RCC 7860 (cell line): ENCODE measurements at regions not wholly inside any gene's neighbourhood (a gene's known extent, or its start where the extent isn't known, plus 50 kb on each side); places are given as distances from the start of the nearest gene placed in this dataset.

Experiments
- DNase-seq: peaks from one replicate; pipeline ENCODE4 v3.0.0-alpha.2; 2015; ENCODE audit warnings: low spot score
- FAIRE-seq: peaks from 2 replicates; lab custom pipeline; 2012; peaks lifted over from hg19 to GRCh38; lab: Jason Lieb, UNC

DNA sequence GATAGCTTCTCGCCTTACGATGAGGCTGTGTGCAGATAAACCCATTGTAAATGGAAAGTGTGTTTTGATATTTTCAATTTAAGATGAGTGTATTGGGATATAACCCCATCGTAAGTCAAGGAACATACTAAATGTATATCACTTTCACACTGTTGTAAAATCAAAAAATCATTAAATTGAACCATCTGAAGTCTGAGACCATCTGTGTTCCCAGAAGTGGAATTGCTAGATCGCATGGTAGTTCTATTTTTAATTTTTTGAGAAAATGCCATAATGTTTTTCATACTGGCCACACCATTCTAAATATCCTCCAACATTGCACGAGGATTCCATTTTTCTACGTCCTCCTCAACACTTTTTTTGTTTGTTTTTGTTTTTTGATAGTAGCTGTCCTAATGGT lies 209.1 kb upstream of the MTPN start:
- no peak for FAIRE-seq
- DNase-seq = no peak

GRCh38 chr7:136184719-136185118 lies 207.6 kb upstream of the MTPN start:
- FAIRE-seq (no peak), DNase-seq (no peak)

DNA sequence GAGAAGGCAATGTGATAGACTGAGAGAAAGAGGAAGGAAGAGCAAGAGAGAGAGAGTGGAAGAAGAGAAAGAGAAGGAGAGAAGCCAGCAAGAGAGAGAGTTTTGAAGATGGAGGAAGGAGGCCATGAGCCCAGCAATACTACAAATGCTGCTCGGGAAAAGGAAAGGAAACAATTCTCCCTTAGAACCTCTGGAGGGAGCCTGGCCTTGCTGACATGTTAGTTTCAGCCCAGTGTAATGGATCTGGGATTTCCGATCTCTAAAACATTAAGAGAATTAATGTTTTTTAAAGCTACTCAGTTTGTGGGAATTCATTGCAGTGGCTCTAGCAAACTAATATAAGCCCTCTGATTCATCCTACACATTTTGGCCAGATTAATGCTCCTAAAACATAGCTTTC lies 206.8 kb upstream of the MTPN start:
- DNase-seq (no peak), FAIRE-seq (no peak)

GRCh38 chr7:136180984-136181383 lies 203.8 kb upstream of the MTPN start:
- no peak for FAIRE-seq

DNA sequence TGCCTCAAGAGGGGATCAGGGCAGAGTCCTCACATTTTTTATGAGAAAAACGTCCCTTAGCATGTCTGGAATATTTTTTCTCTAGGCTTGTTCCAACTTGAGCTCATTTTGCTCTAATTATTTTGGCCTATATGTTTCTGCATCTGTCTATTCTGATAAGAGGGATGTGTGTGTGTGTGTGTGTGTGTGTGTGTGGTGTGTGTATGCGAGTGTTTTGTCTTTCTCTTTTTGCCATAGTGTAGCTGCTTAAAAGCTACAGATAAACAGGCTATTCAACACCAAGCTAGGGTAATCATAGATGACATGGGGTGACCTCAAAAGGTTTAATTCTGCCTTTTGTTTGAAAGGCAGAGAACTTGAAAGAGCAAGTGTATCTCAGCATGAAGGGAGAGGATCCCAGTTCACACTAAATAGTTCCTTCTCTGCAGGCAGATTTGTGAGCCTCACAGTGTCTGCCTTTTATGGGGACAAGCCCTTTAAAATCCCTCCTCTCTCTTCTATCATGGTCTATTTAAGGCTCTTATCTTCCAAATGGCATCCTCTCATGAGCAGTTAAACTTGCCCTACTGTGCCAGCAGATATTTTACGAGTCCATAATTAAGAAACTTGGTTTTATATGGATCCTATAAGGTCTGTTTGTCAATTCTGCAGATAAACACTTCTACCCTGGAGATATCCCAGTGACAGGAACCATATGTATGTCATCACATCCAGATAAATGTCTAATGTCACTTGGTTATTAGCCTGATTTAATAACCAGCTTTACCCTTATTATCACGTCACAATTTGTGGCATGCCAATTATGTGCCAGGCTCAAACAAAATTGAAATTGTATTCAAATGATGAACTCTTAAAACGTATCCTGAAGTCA lies 202.9 kb upstream of the MTPN start:
- FAIRE-seq (no peak), DNase-seq (no peak)

More at GRCh38 chr7:136180984-136181383, 203.8 kb upstream of the MTPN start:
- no peak for DNase-seq

DNA sequence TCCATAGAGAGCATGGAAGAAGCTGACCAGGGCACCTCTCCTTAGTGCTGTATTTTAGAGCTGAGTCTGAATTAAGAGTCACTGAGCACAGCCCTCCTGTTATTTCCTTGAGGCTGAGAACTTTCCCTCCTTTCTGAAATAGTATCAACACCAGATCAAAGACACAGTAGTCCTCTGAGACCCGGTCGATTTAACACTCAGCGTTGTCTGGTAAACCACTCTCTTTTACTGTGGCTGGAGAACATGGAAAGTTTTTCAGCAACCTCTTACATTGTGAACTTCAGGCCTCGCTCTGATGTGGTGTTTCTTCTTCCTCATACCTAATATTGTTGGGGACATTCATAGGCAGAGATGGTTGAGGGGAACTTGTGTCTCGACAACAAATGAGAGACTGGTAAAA lies 202.0 kb upstream of the MTPN start:
- FAIRE-seq (no peak), DNase-seq (no peak)

DNA sequence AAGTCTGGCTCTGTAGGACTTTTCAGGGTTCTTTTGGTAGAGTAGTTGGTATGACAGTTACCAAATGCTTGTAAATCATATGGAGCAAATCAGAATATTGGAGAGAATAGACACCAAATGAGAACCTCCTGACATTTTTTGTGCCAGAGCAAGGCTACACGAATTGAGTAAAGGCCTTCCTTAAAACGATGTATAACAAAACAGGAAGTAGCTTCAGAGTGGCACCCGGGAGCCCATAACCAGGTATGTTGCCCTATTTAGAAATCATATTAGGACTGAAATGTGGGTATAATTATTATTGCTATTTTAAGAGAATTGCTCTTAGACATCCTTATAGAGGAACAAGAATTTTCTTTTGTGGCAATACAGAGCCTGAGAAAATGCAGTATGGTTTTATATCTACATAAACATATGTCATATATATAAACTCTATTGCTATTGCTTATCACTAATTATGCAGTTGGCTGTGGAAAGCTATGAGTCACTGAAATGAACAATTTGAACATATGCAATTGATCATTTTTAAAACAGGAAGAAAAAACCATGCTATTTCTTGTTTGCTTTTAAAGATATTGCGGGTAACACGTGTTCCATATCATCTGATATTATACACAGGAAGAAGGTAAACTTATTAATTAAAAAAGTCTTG lies 197.4 kb upstream of the MTPN start:
- FAIRE-seq = no peak

DNA sequence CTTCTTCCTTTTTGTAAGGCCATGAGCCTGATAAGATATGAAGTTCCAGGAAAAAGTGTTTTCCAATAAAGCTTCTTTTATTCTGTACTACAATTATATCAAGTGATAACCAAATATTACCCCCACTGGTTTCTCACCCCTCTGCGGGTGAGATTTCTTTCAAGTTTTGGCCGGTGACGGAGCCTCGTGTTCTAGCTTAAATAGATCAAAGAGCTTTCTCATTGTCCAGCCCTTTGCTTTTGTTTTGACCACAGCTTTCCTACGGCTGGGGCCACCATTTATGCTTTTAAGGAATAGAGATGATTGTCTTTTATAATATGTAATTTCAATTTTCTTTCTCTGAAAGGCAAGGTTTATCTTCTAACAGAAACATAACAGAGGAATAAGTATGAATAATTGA lies 196.7 kb upstream of the MTPN start:
- no peak for FAIRE-seq
- no peak for DNase-seq

More for the DNA sequence above, 197.4 kb upstream of the MTPN start:
- no peak for DNase-seq

- FAIRE-seq (no peak), DNase-seq (no peak)
Observed at GRCh38 chr7:136171233-136171632, 194.1 kb upstream of the MTPN start.

DNA sequence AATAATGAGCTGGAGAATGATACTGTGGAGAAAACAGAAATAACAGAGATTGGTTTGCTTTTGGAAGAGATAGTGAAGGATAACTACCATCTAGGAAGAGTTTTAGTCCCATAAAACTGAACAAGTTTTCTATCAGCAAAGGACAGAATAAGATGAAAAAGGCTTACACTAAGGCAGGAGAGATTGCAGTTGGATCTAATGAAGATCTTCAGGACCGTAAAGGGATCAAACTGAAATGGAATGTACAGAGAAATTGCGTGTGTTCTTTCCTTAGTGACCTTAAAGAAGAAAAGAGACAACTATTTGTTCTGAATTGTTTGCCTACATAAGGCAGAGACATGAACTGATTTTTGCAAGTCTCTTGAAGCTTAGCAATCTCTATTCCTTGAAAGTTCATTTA lies 191.7 kb upstream of the MTPN start:
- FAIRE-seq (no peak), DNase-seq (no peak)

DNA sequence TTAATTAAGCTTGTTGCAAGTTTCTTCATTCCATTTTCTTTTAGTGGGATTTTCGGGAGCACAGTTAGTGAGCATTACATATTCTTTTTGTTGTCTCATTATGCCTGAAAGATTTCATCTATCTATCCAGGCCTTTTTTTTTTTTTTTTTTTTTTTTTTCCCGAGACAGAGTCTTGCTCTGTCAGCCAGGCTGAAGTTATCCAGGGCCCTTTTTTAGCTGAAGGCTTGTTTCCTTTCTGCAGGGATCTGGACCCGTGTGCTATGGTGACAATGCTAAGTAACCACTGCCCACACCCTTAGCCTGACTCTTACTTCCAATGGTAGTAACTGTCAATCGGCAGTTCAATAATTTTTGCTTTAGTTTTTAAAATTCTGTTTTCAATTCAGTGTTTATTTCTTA lies 190.8 kb upstream of the MTPN start:
- FAIRE-seq (no peak), DNase-seq (no peak)

GRCh38 chr7:136166521-136166920 lies 189.4 kb upstream of the MTPN start:
- DNase-seq (no peak), FAIRE-seq (no peak)

DNA sequence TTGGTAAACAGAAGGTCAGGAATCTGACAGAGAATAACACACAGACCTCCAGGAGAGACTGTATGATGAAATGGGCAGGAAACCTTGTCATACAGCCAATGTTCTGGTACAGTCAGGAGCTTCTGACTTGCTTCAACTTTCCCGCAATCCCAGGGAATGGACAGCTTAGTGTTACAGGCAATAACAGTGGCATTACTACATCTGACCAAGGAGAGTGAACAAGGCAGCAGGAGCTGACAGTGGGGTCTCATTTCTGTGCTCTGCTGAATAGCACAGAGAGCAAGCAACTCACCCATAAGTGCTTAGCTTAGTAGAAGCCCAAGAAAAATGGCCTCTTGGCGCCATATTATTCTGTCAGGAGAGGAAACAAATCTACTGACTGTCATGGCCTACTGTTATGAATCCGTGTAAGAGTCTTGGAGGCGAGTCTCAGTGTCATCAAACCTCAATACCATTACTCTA lies 186.2 kb upstream of the MTPN start:
- FAIRE-seq (no peak), DNase-seq (no peak)

GRCh38 chr7:136150311-136150710 lies 173.2 kb upstream of the MTPN start:
- DNase-seq (no peak), FAIRE-seq (no peak)

DNA sequence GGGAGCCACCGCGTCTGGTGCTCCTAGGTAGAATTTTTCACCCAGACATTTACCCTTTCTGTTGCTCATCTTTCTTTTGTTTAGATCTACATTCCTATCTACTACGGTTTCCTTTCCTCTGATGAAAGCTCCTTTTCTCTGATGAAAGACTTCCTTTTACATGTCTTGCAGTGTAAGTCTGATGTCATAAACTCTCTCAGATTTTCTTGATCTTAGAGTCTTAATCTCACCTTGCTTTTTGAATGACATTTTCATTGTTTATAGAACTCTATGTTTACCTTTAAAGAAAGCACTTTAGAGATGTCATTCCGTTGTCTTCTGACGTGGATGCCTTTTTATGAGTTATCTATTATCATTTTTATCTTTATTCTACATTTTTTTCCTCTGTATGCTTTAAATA lies 171.8 kb upstream of the MTPN start:
- FAIRE-seq (no peak), DNase-seq (no peak)

- FAIRE-seq (no peak), DNase-seq (no peak)
Observed at GRCh38 chr7:136146925-136147324, 169.8 kb upstream of the MTPN start.

GRCh38 chr7:136144182-136144581 lies 167.0 kb upstream of the MTPN start:
- DNase-seq (no peak), FAIRE-seq (no peak)

DNA sequence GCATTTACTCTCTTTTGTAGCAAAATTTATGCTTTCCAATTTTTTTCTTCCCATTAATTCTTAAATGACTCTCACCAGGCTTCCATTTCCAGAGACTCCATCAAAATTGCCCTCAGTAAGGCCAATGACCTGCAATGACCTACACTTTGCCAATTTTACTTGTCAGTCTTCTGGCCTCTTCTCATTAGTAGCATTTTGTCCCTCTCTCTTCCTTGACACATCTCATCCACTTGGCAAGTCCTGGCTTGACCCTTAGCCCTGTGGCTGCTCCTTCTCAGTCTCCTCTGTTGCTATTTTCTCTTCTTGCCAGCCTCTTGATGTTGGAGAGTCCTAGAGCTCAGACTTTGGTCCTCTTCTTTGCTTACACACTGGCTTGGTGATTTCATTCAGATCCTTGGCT lies 166.1 kb upstream of the MTPN start:
- no peak for DNase-seq
- no peak for FAIRE-seq

- FAIRE-seq = no peak
Observed at GRCh38 chr7:136142583-136142982, 165.4 kb upstream of the MTPN start.

DNA sequence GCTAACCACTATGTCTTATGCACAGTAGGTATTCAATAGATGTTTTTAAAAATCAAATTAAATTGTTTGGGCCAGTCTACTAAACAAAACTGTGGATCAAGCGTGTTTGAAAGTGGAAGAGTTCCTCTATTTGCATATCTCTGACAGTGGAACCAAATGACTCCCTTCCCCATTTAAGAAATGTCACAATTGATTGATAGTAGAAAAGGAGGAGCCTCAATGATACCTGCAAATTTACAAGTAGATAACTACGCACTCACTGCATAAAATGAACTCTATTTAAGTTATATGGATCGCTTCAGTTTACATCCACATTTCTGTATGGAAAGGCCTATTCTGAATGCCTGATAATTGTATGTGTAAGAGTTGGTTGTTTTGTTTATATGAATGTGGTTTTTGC lies 163.3 kb upstream of the MTPN start:
- DNase-seq (no peak), FAIRE-seq (no peak)

More at GRCh38 chr7:136142583-136142982, 165.4 kb upstream of the MTPN start:
- no peak for DNase-seq

DNA sequence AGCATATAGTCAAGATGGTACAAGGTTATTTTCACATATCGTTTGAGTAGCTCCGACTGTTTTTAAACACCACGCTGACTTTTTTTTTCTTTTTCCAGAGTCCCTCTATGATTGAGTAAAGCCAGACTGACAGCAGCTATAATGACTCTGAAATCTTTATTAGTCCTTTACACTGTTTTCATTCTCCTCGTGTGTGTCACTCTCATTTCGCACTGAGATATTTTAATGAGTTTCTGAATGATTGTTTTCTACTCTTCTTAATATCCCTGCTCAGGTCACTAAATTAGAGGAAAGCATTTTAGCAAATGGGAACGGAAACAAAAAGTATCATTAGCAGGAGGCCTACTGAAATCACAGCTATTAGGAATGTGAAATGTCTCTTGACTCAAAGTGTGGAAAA lies 162.3 kb upstream of the MTPN start:
- FAIRE-seq (no peak), DNase-seq (no peak)

DNA sequence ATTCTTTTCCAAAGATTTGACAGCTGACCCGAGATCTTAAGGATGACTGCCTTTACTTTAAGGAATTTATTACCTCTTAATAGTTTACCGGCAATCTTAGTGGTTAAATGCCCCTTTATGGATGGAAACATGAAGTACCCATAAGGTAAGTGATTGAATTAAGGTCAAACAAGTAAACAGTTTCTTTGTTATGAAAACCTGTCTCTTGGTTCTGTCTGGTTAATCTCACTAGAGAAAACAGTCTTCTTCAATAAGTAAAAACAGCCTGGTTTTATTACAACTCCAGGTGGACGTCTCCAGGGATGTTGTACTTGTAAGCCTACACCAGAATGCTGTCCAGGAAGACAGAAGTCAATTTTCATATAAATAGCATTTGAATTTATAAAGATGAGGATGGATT lies 161.8 kb upstream of the MTPN start:
- FAIRE-seq = no peak
- DNase-seq = no peak
